ENCODE measurements at regions not wholly inside any gene's neighbourhood (a gene's known extent, or its start where the extent isn't known, plus 50 kb on each side); places are given as distances from the start of the nearest gene placed in this dataset.

GRCh38 chr1:5598824-5599395 lies 393.3 kb downstream of the NPHP4 start:
- no peak for DNase-seq (ENCODE audit: low read depth in 3 of 3)

- DNase-seq (ENCODE audit: low read depth in 3 of 3): no peak
Measured at GRCh38 chr1:5597991-5598823, 394.0 kb downstream of the NPHP4 start.

GRCh38 chr1:5597171-5597850 lies 394.9 kb downstream of the NPHP4 start:
- DNase-seq (ENCODE audit: low read depth in 3 of 3): no peak

- no peak for DNase-seq (ENCODE audit: low read depth in 3 of 3)
Measured at GRCh38 chr1:5596651-5597050, 395.6 kb downstream of the NPHP4 start.

- DNase-seq (ENCODE audit: low read depth in 3 of 3): no peak
Measured at GRCh38 chr1:5595531-5596170, 396.6 kb downstream of the NPHP4 start.

- no peak for DNase-seq (ENCODE audit: low read depth in 3 of 3)
Measured at GRCh38 chr1:5594056-5594956, 397.9 kb downstream of the NPHP4 start.

GRCh38 chr1:5590717-5591116 lies 401.5 kb downstream of the NPHP4 start:
- DNase-seq (ENCODE audit: low read depth in 3 of 3): no peak

GRCh38 chr1:5586629-5587028 lies 405.6 kb downstream of the NPHP4 start:
- DNase-seq (ENCODE audit: low read depth in 3 of 3): no peak

- DNase-seq (ENCODE audit: low read depth in 3 of 3): no peak
Measured at GRCh38 chr1:5585256-5585655, 407.0 kb downstream of the NPHP4 start.

GRCh38 chr1:5580926-5581325 lies 411.3 kb downstream of the NPHP4 start:
- DNase-seq (ENCODE audit: low read depth in 3 of 3): no peak

- DNase-seq (ENCODE audit: low read depth in 3 of 3): no peak
Measured at GRCh38 chr1:5579966-5580365, 412.3 kb downstream of the NPHP4 start.

- DNase-seq (ENCODE audit: low read depth in 3 of 3): no peak
Measured at GRCh38 chr1:5578690-5579089, 413.5 kb downstream of the NPHP4 start.

GRCh38 chr1:5577255-5578040 lies 414.8 kb downstream of the NPHP4 start:
- no peak for DNase-seq (ENCODE audit: low read depth in 3 of 3)

GRCh38 chr1:5576673-5577065 lies 415.6 kb downstream of the NPHP4 start:
- DNase-seq (ENCODE audit: low read depth in 3 of 3): no peak

GRCh38 chr1:5576011-5576672 lies 416.1 kb downstream of the NPHP4 start:
- no peak for DNase-seq (ENCODE audit: low read depth in 3 of 3)

- DNase-seq (ENCODE audit: low read depth in 3 of 3): no peak
Measured at GRCh38 chr1:5575396-5575940, 416.8 kb downstream of the NPHP4 start.

- no peak for DNase-seq (ENCODE audit: low read depth in 3 of 3)
Measured at GRCh38 chr1:5574641-5575040, 417.6 kb downstream of the NPHP4 start.

- DNase-seq (ENCODE audit: low read depth in 3 of 3): no peak
Measured at GRCh38 chr1:5572794-5573193, 419.4 kb downstream of the NPHP4 start.

- DNase-seq (ENCODE audit: low read depth in 3 of 3): no peak
Measured at GRCh38 chr1:5571861-5572401, 420.3 kb downstream of the NPHP4 start.
